IMR-90 (cell line): ENCODE measurements at regions not wholly inside any gene's neighbourhood (a gene's known extent, or its start where the extent isn't known, plus 50 kb on each side); places are given as distances from the start of the nearest gene placed in this dataset.

Source experiments
- ATAC-seq: fragments of 200-7000 bp; cut with Tn5 transposase; 2 replicates; pipeline ENCODE4 v1.9.1; 2020; ENCODE audit warnings: low read depth, mild to moderate bottlenecking, moderate library complexity
- BruUV-seq: library from RNA; stranded (reverse); fragments of 400-500 nt; replicated peaks from 2 replicates; lab custom pipeline; 2021; lab: Mats Ljungman, UMichigan
- CTCF ChIA-PET: fragments of 300-600 bp; formaldehyde crosslinking; extraction: SDS; loops from one replicate; lab custom pipeline; 2021; ENCODE audit warnings: antibody characterized with exemption; lab: Yijun Ruan, JAX
- POLR2A ChIA-PET: fragments of 300-600 bp; sonication (Branson Sonifier 250); formaldehyde crosslinking; loops from one replicate; lab custom pipeline; 2022; ENCODE audit warnings: antibody characterized with exemption; ENCODE audit not compliant: unreplicated experiment; lab: Charles Lee
- DNase-seq: peaks from one replicate; pipeline ENCODE4 v3.0.0; 2013
- H2AFZ ChIP-seq: replicated peaks from 2 replicates; pipeline ENCODE3; 2013; ENCODE audit warnings: low read length, mild to moderate bottlenecking; ENCODE audit not compliant: poor library complexity
- H2AK5ac ChIP-seq: 2 replicates; pipeline ENCODE4 v1.6.1; 2013; ENCODE audit warnings: low read depth, low read length, inconsistent platforms
- H2AK9ac ChIP-seq: replicated peaks from 2 replicates; pipeline ENCODE3; 2013; ENCODE audit warnings: mild to moderate bottlenecking, low read depth, low read length, moderate library complexity; ENCODE audit not compliant: poor library complexity
- H2BK120ac ChIP-seq: 2 replicates; pipeline ENCODE4 v1.6.1; 2013; ENCODE audit warnings: low read depth, low read length, inconsistent platforms
- H2BK15ac ChIP-seq: 3 replicates; pipeline ENCODE4 v1.6.1; 2013; ENCODE audit warnings: low read depth, low read length, inconsistent platforms
- H2BK20ac ChIP-seq: 2 replicates; pipeline ENCODE4 v1.6.1; 2013; ENCODE audit warnings: low read depth, mild to moderate bottlenecking, inconsistent platforms, low read length, moderate library complexity
- H2BK5ac ChIP-seq: 2 replicates; pipeline ENCODE4 v1.6.1; 2013; ENCODE audit warnings: mild to moderate bottlenecking, low read depth, low read length, inconsistent platforms; ENCODE audit not compliant: poor library complexity, severe bottlenecking
- H3K14ac ChIP-seq: replicated peaks from 2 replicates; pipeline ENCODE4 v1.6.1; 2013; ENCODE audit warnings: low read depth, low read length, inconsistent platforms
- H3K18ac ChIP-seq: 2 replicates; pipeline ENCODE4 v1.6.1; 2013; ENCODE audit warnings: low read depth, low read length, control low read depth
- H3K23ac ChIP-seq: 2 replicates; pipeline ENCODE4 v1.6.1; 2013; ENCODE audit warnings: low read depth, low read length, inconsistent platforms
- H3K27ac ChIP-seq: 2 replicates; pipeline ENCODE4 v1.5.1; 2013; ENCODE audit warnings: mild to moderate bottlenecking, control low read depth, low read length; ENCODE audit not compliant: insufficient read depth
- H3K27me3 ChIP-seq: 2 replicates; pipeline ENCODE4 v1.6.1; 2013; ENCODE audit warnings: low read length; ENCODE audit not compliant: control insufficient read depth, insufficient read depth
- H3K36me3 ChIP-seq: 2 replicates; pipeline ENCODE4 v1.6.1; 2013; ENCODE audit warnings: low read length, mixed read lengths; ENCODE audit not compliant: control insufficient read depth, insufficient read depth
- H3K4ac ChIP-seq: 2 replicates; pipeline ENCODE4 v1.6.1; 2013; ENCODE audit warnings: low read depth, low read length, inconsistent platforms
- H3K4me1 ChIP-seq: 2 replicates; pipeline ENCODE4 v1.6.1; 2013; ENCODE audit warnings: low read length, mixed read lengths; ENCODE audit not compliant: control insufficient read depth, insufficient read depth
- H3K4me2 ChIP-seq: 2 replicates; pipeline ENCODE4 v1.6.1; 2013; ENCODE audit warnings: low read depth, mild to moderate bottlenecking, control low read depth, low read length, moderate library complexity
- H3K4me3 ChIP-seq: 2 replicates; pipeline ENCODE4 v1.5.1; 2013; ENCODE audit warnings: low read depth, mild to moderate bottlenecking, control low read depth, low read length, moderate library complexity; ENCODE audit not compliant: insufficient read depth
- H3K56ac ChIP-seq: 2 replicates; pipeline ENCODE4 v1.6.1; 2013; ENCODE audit warnings: low read length, inconsistent platforms; ENCODE audit not compliant: insufficient read depth; ENCODE audit errors: extremely low read depth
- H3K79me1 ChIP-seq, 2 experiments: 2 replicates each; pipeline ENCODE4 v1.6.1; 2013; ENCODE audit warnings: low read length in 2 of 2, inconsistent platforms in 1 of 2, low read depth in 1 of 2
- H3K9ac ChIP-seq: 2 replicates; pipeline ENCODE4 v1.6.1; 2013; ENCODE audit warnings: low read depth, low read length, control low read depth
- H3K9me1 ChIP-seq: 2 replicates; pipeline ENCODE4 v1.6.1; 2013; ENCODE audit warnings: low read length, inconsistent platforms; ENCODE audit not compliant: insufficient read depth
- H3K9me3 ChIP-seq: 2 replicates; pipeline ENCODE4 v1.6.1; 2013; ENCODE audit warnings: low read length; ENCODE audit not compliant: control insufficient read depth, insufficient read depth
- H4K20me1 ChIP-seq: 2 replicates; pipeline ENCODE4 v1.6.1; 2013; ENCODE audit warnings: low read length, inconsistent platforms; ENCODE audit not compliant: insufficient read depth
- H4K5ac ChIP-seq: 2 replicates; pipeline ENCODE4 v1.6.1; 2013; ENCODE audit warnings: mild to moderate bottlenecking, low read depth, low read length, control low read depth
- H4K8ac ChIP-seq, 2 experiments: 2 replicates each; pipeline ENCODE4 v1.6.1; 2013; ENCODE audit warnings: low read depth in 2 of 2, low read length in 2 of 2, control low read depth in 1 of 2, inconsistent platforms in 1 of 2
- H4K91ac ChIP-seq: 2 replicates; pipeline ENCODE4 v1.6.1; 2013; ENCODE audit warnings: low read depth, low read length, inconsistent platforms; ENCODE audit not compliant: insufficient read depth
- BHLHE40 ChIP-seq: fragments of 150-350 bp; IDR thresholded peaks from 2 replicates; pipeline ENCODE4 v1.6.1; 2016; ENCODE audit warnings: mild to moderate bottlenecking, low read depth, low read length
- CEBPB ChIP-seq: IDR thresholded peaks from 2 replicates; pipeline ENCODE4 v1.6.1; 2012; ENCODE audit warnings: low read depth, low read length, improper control_type of control experiment
- CHD1 ChIP-seq: IDR thresholded peaks from 2 replicates; pipeline ENCODE4 v1.6.1; 2012; ENCODE audit warnings: low read depth, low read length, improper control_type of control experiment
- ELK1 ChIP-seq: fragments of 150-350 bp; IDR thresholded peaks from 2 replicates; pipeline ENCODE4 v1.6.1; 2016; ENCODE audit warnings: low read depth, mild to moderate bottlenecking, low read length, moderate library complexity, borderline replicate concordance
- MAFK ChIP-seq: IDR thresholded peaks from 2 replicates; pipeline ENCODE4 v1.6.1; 2012; ENCODE audit warnings: low read depth, low read length, improper control_type of control experiment
- MAZ ChIP-seq: IDR thresholded peaks from 2 replicates; pipeline ENCODE4 v1.6.1; 2012; ENCODE audit warnings: low read depth, mild to moderate bottlenecking, low read length, improper control_type of control experiment, moderate library complexity, borderline replicate concordance
- MXI1 ChIP-seq: IDR thresholded peaks from 2 replicates; pipeline ENCODE4 v1.6.1; 2012; ENCODE audit warnings: low read depth, mild to moderate bottlenecking, low read length, moderate library complexity, borderline replicate concordance
- NFE2L2 ChIP-seq: fragments of 150-350 bp; IDR thresholded peaks from 2 replicates; pipeline ENCODE4 v1.6.1; 2016; ENCODE audit warnings: low read depth, mild to moderate bottlenecking, low read length
- POLR2A ChIP-seq: IDR thresholded peaks from 2 replicates; pipeline ENCODE4 v1.6.1; 2012; ENCODE audit warnings: mild to moderate bottlenecking, low read depth, low read length
- RAD21 ChIP-seq: IDR thresholded peaks from 2 replicates; pipeline ENCODE4 v1.6.1; 2012; ENCODE audit warnings: low read length, improper control_type of control experiment
- RCOR1 ChIP-seq: IDR thresholded peaks from 2 replicates; pipeline ENCODE4 v1.6.1; 2012; ENCODE audit warnings: mild to moderate bottlenecking, low read length, improper control_type of control experiment; ENCODE audit not compliant: insufficient replicate concordance
- RFX5 ChIP-seq: IDR thresholded peaks from 2 replicates; pipeline ENCODE4 v1.8.0; 2012; ENCODE audit warnings: low read depth, mild to moderate bottlenecking, low read length, moderate library complexity
- SMC3 ChIP-seq: fragments of 150-350 bp; IDR thresholded peaks from 2 replicates; pipeline ENCODE4 v1.6.1; 2016; ENCODE audit warnings: low read depth, mild to moderate bottlenecking, antibody characterized with exemption, low read length, moderate library complexity
- USF2 ChIP-seq: fragments of 150-350 bp; IDR thresholded peaks from 2 replicates; pipeline ENCODE4 v1.6.1; 2017; ENCODE audit warnings: mild to moderate bottlenecking, antibody characterized with exemption, low read length, low read depth
- WGBS, 2 experiments: methylation state at CpG; one replicate each; pipeline versions ENCODE4 v1.1.5 to v1.1.7; 2013; ENCODE audit warnings: missing lambda C conversion rate in 2 of 2; ENCODE audit not compliant: insufficient read length in 1 of 2; ENCODE audit errors: extremely low coverage in 2 of 2; 5-methylcytosine and 5-hydroxymethylcytosine counted together
- dilution Hi-C: fragments of 300-500 bp; cut with HindIII; formaldehyde crosslinking; loops from one replicate; pipeline ENCODE4 v1.14.3; 2018; ENCODE audit warnings: low sequenced_read_pairs; ENCODE audit not compliant: unreplicated experiment
- in situ Hi-C: fragments of 300-500 bp; cut with MboI; formaldehyde crosslinking; loops from 3 replicates; pipeline ENCODE4 v1.14.3; 2019; ENCODE audit warnings: low sequenced_read_pairs, inconsistent platforms, mixed read lengths
- intact Hi-C: fragments of 100-400 bp; cut with micrococcal nuclease; formaldehyde crosslinking; loops from 2 replicates; pipeline ENCODE4 v1.10.0; 2022

GRCh38 chr11:42713753-42714152 lies 598.0 kb upstream of the API5 start:
- H2AFZ ChIP-seq = no peak overlapping the region
- no peak overlapping the region for H2BK20ac ChIP-seq
- POLR2A ChIA-PET = no interaction called here
- in situ Hi-C loops (no loop called here), dilution Hi-C loops (no loop called here), intact Hi-C loops (no loop called here)
- H3K27ac ChIP-seq = no peak overlapping the region
- H3K27me3 ChIP-seq = no peaks in the 10 kb centered on the region
- no peaks in the 10 kb centered on the region for H3K9me1 ChIP-seq
- no peaks in the 10 kb centered on the region for H3K4me1 ChIP-seq
- ATAC-seq (no peak), DNase-seq (no peak)
- peaks cover 9% of the 10 kb centered on the region for H3K9me3 ChIP-seq
- H3K36me3 ChIP-seq = no peaks in the 10 kb centered on the region
- no peak overlapping the region for H4K91ac ChIP-seq
- H2BK5ac ChIP-seq = no peak overlapping the region
- no peak overlapping the region for H2AK5ac ChIP-seq
- CTCF ChIA-PET = no interaction called here
- H3K4me2 ChIP-seq = no peak overlapping the region
- TF ChIP-seq RAD21 (no peak), RCOR1 (no peak), CEBPB (no peak), POLR2A (no peak), USF2 (no peak), SMC3 (no peak), RFX5 (no peak), MXI1 (no peak), NFE2L2 (no peak), MAZ (no peak), BHLHE40 (no peak), MAFK (no peak), ELK1 (no peak), CHD1 (no peak)
- no peak overlapping the region for H4K5ac ChIP-seq
- no TSS peak for BruUV-seq
- H3K56ac ChIP-seq = no peak overlapping the region
- H4K20me1 ChIP-seq = no peaks in the 10 kb centered on the region
- no peak overlapping the region for H2BK120ac ChIP-seq
- H3K4ac ChIP-seq = no peak overlapping the region
- H2AK9ac ChIP-seq = no peak overlapping the region
- H2BK15ac ChIP-seq = no peak overlapping the region
- WGBS, 2 experiments = no CpG with 5 or more reads among the region's 1 CpG
- H3K79me1 ChIP-seq = no peaks in the 10 kb centered on the region
- H4K8ac ChIP-seq = no peak overlapping the region
- H3K14ac ChIP-seq = no peak overlapping the region
- no peak overlapping the region for H3K4me3 ChIP-seq
- no peak overlapping the region for H3K18ac ChIP-seq
- no peak overlapping the region for H3K23ac ChIP-seq
- no peak overlapping the region for H3K9ac ChIP-seq
